IPS-NIHi7 (cell line): ENCODE measurements at regions not wholly inside any gene's neighbourhood (a gene's known extent, or its start where the extent isn't known, plus 50 kb on each side); places are given as distances from the start of the nearest gene placed in this dataset.
A peak's percentile ranks its signal among the peaks of the same experiment; 100 is the strongest.

Source experiments
- DNase-seq: peaks from one replicate; pipeline ENCODE4 v3.0.0; 2012; ENCODE audit warnings: mixed read lengths; ENCODE audit errors: extremely low spot score

DNA sequence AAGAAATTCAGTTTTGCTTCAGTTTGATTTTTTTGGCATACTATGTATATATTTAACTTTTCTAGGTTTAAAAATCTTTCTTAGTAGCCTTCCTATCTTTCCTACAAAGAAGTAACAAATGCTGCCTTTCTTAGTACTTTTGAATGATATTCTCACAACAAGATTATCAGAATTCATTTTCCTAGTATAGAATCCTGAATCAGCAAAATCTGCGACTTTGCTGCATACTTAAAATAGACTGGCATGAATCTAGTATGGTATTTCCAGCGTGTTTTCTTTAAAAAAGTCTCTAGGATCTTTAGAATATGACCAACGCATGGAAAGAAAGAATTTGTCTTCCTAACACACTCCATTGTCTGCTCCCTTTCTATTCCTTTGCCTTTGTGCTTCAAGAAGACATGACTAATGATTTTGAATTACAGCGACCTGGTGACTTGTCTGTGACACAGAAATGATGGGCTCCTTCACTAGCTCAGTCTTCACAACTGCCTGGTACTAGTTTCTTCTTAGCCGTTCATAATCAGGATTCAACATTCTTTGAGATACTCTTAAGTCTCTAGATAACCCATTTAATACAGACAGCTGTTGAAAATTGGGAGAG, 349.8 kb downstream of the PPARGC1A start:
- no peak for DNase-seq

DNA sequence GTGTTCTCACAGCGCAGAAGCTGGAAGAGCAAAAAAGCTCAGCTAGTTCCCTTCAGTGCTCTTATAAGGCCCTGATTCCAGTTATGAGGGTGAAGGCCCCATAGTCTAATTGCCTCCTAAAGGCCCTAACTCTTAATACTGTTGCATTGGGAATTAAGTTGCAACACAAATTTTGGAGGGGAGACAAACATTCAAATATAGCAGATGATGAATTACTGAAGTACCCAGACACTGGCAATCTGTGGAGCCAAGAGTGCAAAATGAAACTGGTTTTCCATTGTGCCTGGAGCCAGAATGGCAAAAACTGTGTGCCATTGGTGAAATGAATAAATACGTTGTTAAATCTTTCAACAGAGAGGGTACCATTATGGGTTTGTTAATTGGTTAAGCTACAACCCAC, 356.0 kb downstream of the PPARGC1A start:
- no peak for DNase-seq

DNA sequence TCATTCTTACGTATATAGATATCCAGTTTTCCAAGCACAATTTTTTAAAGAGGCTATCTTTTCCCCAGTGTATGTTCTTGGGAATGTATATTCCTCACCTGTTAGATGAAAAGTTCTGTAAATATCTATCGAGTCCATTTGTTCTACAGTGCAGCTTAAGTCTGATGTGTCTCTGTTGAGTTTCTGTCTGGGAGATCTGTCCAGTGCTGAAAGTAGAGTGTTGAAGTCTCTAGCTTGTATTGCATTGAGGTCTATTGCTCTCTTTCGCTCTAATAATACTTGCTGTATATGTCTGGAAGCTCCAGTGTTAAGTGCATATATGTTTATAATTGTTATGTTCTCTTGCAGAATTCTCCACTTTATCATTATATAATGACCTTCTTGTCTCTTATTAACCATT, 373.1 kb downstream of the PPARGC1A start:
- DNase-seq: no peak

DNA sequence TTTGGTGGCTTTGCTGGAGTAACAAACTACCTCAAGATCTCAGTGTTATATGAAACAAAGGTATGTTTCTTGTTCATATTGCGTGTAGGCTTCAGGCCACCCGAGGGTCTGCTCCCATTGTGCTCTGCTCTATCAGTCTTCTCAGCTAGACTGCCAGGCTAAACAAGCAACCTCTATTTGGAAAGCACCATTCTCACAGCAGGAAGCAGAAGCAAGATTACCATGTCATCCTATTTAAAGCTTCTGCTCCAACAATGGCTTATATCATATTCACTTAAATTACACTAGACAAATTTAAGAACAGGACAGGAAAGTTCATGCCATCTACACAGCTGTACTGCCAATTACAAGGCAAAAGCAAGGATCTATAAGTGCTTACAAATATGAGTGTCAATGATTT, 385.8 kb downstream of the PPARGC1A start:
- DNase-seq: no peak

DNA sequence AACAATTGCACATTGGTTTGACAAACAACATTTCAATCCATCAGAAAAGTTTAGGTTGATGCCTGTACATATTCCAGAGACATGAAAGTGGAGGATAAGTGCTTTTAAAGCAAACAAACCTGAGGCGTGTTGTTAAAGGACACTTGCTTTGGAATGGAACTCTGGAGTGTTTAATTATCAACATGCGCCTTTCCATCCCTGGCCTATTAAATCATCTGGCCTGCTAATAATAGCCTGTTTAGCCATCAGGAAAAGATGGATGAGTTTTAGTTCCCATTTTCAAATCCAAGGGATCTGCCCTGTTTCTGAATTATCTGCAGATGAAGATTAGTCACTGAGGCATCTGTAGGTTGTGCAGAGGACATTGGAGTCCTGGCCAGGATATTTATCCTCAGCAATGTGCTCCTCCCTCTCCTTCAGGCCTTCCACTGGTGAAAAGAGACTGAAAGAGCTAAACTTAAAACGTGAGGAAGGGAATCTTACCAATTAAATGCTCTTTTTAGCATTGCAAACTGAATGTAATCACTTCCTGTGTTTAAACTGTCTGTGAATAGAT, 388.9 kb downstream of the PPARGC1A start:
- no peak for DNase-seq

DNA sequence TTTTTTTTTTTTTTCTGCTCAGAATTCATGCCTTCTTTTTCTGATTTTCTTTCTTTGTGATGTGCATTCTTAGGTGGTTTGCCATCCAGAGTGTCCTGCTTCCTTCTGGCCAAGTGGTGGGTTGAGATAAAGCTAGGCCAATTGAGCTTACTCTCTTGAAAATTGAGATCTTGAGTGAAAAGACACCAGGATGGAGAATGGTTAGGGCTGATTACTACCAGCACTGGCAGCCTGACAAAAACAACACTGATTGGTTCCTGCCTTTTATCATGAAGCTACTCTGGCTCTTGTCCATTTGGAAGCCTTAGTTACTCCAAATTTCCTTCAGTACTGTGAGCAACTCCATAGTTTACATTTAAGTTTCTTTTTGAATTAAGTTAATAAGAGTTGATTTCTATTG, 404.0 kb downstream of the PPARGC1A start:
- no peak for DNase-seq

DNA sequence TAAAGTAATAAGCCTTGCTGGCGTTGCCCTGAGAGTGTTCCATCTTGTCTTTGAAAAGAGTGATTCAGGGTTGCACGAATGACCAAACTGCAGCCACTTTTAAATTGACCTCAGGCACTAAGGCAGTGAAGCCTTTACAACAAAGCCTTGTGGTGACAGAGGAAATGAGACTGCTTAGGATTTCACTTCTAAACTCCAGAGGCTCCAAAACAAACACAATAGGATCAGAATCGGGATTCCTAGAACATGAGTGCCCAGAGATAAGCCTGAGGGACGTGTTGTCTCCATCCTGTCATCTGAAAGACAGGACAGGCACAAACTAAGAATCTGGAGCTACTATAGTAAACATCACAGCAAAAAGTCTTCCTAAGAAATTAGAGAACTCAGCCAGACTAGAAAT, 405.2 kb downstream of the PPARGC1A start:
- DNase-seq: peak; percentile 14

DNA sequence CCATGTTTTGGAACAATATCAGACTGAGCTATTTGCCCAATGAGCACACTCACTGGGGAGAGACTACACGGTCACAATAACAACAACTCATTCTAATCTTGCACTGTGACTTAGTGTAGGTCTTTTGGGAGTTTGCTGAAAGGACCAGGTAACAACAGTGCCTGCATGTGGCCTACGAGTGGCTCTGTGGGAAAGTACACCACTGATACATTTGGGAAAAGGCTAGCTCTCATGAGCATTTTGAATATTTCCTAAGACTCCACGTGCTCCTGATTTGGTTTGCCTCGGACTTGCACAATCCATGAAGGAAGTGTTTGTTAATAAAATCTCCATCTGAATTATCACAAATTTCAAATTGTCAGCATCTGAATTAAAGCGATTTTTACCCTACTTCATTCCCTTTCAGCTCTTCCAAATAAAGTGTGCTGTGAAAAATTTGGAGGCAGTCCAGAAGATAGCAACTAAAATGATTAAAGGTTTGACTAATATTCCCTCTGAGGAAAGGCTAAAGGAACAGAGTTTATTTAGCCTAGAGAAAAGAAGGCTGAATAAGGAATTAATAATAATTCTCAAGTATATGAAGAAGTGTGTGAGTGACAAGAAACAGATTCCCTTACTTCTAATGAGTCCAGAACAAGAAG, 406.4 kb downstream of the PPARGC1A start:
- DNase-seq: no peak

DNA sequence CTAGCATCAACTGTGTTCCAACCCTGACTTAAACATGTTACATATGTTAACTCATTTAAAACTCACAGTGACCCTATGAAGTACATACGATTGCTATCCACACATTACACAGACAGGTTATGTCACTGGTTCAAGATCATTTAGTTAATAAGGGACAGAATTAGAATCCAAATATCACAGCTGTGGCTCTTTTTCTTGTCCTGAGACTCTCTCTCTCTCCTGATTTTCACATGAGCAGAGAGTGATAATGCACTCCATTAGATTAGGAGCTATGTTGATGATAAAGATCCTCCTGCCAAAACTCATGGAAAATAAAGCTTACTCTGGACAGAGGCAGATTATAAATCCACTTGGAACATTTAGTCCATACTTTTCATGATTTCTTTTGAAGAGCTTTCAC, 408.3 kb downstream of the PPARGC1A start:
- DNase-seq: no peak

DNA sequence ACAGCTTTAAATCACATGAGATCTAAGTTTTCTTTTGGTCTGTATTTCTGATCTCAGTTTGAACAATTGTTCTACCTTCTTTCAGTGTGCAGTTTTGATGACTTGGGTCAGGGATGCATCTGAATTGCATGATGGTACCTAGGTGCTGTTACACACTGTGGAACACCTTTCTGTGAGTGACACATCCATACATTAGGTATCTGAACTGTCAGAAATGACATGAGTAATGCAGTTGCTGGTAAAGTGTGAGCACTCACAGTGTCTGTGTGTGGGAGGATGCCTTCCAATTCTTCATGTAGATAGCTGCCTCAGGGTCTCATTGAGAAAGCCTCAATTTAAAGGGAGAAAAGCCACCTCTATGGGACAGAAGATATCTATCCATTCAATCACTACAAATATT, 411.9 kb downstream of the PPARGC1A start:
- no peak for DNase-seq

DNA sequence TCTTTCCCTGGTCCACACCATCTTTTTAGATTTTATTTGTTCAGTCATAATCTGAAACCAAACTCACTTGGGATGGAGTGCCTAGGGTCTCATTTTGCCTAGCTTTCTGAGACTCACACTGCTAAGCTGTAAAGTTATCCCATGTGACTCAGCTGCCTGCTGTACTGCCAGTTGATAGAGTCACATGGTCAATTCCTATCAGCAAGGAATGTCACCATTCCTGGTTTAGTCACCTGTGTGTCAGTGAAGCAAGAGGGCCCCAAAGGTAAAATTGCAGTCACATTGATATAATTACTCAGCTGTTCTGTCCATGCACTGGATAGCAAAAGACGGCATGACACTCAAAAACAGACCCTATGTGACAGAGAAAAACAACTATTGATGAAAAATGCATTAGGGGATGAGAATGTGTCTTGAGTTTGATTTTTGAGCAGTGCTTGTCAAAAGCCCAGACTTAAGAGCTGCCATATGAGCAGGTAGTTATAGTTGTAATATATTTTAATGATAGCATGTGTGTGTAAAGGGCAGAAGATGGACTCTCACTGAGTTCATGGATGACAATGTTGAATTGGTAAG, 413.2 kb downstream of the PPARGC1A start:
- peak; percentile 18 for DNase-seq

DNA sequence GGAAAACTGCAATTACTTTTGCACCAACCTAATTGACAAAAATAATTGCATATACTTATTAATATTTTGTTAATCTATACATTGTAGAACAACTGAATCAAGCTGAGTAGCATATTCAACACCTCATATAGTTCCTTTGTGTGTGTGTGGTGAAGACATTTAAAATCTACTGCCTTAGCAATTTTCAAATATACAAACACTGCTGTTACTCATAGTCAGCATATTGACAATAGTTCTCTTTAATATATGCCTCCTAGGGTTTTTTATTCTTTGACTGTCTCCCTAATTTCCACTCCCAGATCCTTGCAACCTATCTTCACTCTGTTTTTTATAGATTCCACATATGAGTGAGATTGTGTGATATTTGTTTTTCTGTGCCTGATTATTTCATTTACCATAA, 426.8 kb downstream of the PPARGC1A start:
- no peak for DNase-seq

DNA sequence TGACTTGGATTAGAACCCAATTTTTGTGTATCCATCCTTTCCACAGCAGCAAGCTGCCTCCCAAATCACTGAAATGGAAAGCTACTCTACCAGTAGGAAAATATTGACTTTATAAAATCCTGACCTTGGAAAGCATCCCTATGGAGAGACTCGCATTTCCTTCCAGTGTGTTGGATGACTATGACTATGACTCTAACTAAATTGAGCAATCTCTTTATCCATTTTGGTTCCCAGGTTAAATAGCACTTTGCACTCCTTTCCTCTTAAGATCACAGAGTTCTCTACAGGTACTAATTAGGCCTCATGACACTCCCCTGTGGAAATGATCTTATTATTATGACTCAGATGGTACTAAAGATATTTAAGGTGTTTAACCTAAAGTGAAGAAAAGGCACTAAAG, 431.8 kb downstream of the PPARGC1A start:
- DNase-seq: no peak

DNA sequence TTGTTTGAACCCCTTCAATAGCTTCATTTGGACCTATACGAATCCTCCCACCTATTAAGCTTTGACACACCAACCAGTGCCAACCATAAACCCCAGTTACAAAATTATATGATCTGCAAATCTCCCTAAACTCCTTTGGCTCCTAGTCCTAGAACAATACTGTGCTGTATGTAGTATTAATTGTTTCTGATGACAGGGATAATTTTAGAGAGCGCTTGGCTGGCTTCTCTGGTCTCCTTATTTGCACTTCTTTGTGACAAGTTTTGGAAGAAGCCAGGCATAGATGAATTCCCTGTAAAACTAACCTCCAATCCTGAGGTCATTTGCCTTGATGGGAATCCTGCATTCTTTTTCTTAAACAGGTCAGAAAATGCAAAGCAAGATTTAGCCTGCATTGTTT, 433.0 kb downstream of the PPARGC1A start:
- no peak for DNase-seq

DNA sequence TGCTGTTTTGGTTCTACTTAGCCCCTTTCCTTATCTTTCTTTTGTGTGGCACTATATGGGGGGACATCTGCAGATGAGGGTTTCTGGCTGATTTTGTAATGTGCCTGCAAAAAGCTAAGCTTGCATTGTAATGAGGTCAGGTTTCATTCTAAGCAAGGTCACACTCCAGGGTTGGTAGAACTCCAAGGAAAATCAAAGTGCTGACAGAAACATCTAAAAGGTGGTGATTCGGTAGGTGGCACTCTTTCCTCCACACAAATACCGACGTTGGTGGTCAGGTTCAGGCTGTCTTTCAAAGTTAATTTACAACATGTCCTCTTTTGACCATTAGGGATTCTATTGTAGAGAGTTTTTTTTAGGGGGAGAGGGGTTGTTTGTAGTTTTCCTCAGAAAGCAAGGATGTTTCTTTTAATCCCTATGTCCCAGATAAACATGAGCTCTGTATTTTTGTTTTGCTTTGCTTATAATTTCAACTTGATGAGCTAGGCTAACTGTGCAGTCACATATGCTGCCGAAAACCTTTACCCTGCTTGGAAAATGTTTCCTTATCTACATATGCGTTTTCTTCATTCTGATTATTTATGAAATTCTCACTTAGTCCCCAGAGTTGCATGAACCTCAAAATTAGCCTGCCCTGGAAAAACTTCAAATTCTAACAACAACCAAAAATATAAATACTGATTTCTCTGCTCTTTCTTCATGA, 434.2 kb downstream of the PPARGC1A start:
- peak; percentile 70 for DNase-seq

DNA sequence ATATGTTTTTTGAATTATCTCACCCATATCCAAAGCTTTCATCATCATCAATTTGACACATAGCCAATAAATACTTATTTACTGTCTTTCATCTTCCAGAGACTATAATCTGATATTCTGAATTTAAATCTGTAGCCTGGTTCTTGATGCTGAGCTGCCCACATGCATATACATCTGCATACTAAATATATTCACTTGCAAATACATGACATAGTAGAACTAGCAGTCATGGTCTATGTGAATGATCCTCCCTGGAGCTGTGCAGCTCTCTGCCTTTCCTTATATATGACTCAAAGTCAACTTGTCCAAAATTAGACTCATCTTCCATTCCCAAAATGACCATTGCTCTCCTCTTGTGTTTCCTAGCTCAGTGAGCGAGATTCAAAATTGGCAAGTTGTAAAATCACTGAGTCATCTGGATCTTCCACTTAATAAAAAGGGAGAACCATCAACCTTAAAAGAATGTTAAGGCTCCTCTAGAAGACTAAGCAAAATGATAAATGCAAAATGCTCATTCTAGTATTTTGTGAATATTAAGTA, 448.2 kb downstream of the PPARGC1A start:
- DNase-seq: no peak

DNA sequence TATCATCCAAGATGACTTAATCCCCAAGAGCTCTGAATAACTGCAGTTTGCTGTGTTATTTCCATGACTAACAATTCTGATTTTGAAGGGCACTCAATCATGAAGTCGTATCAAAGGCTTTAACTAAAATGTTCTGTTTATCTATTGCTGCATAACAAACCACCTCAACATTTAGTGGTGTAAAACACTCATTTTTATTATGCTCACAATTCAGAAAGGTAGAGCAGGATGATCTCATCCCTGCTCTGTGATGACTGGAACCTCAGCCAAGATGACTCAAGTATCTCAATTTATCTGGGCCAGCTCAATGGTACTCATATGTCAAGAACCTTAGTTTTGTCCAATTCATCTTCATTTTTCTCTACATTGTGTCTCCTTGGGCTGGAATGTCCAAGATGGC, 451.1 kb downstream of the PPARGC1A start:
- no peak for DNase-seq

DNA sequence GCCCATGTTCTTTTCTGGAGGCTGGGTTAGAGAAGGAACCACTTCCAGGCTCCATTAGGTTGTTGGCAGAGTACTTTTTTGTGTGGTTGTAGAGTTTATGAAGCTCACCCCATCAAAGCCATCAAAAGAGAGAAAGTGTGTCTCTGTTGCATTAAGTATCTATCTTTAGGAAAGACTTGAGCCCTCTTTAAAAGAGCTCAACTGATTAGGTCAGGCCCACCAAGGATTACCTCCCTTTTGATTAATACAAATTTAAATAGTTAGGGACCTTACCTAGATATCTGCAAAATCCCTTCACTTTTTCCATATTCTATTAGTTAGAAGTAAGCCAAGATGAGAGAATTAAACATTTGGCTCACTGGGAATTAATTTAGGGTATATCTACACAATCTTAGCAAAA, 460.4 kb downstream of the PPARGC1A start:
- no peak for DNase-seq

DNA sequence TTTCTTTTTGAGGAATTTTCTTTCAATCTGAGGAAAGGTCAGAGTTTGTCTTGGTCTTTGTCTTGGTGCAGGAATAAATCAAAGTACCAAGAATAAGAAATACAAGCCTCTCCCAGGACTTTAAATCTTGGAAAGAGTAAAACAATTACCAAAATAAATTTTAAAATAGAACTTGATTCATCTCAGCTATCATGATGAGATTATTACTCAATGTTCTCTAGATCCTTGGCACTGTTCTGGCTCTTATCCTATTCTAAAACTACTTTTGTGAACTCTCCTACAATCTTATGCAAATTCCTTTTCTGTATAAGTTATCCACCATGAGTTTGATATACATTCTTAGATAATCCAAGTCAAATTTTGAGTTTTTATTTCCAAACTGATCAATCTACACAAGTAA, 464.3 kb downstream of the PPARGC1A start:
- no peak for DNase-seq

DNA sequence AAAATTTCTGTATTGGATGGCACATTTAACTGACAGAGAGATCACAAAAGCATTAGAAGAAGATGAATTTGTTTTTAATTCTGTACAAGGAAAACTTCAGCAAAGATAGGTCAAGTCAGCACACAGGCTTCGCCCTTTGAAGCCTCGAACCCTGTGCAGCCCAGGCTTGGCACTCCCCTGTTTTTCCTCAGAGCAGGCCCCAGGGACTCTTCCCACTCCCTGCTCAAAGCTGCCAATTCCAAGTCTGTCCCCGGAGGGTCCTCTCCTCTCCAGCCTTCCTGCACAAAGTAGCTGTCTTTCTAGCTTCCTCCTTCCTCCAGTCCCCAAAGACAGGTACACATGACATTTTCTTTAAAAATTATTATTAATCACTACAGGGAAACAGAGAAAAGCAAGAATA, 466.3 kb downstream of the PPARGC1A start:
- peak; percentile 15 for DNase-seq

DNA sequence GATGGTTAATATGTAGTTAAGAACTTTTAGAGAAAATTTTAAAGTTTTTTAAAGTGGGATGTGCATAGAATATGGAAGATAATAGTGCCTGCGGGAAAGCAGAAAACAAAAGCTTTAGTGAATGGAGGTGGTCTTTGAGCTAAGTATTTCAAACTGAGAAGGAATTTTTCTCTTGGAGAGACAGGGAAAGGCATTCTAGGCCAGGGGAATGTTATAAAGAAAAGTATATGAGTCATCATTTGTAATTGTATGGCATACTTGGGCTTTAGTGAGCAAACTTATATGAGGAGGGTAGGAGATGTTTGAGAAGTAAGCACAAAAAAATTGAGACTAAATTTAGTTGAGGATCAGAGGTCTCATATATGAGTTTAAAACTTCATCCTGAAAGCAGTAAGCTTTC, 467.0 kb downstream of the PPARGC1A start:
- peak; percentile 12 for DNase-seq

DNA sequence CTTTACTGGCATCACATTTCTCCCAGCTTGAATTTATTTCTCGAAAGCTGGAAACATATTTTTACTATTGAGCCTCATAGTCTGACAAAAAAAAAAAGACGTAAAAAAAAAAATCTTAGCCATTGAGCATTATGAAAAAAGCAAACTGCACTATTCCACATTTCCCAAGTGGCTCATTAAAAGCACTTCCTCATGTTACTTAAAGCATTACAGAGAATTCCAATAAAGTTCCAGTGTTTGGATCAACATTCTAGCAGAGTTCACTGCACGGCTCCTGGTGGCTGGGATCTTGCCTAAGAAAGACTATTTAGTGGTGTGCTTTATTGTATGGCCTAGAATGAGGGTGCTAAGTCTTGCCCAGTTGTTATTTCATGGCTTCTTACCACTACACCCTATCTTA, 476.2 kb downstream of the PPARGC1A start:
- no peak for DNase-seq
